Fibroblast of skin of left quadriceps (primary cell): ENCODE measurements at regions not wholly inside any gene's neighbourhood (a gene's known extent, or its start where the extent isn't known, plus 50 kb on each side); places are given as distances from the start of the nearest gene placed in this dataset.
"Not testable (repeated sequence)": the region's sequence is repeated elsewhere in the genome, so short reads cannot be mapped to it uniquely, and the experiment has no call there.

Experiments used
- DNase-seq, 2 experiments: peaks; one replicate each; pipeline ENCODE4 v3.0.0-alpha.2; 2013; ENCODE audit warnings: low read depth in 2 of 2

GRCh38 chr1:209172286-209172685, 411.2 kb upstream of the CAMK1G start:
- DNase-seq = no peak

- not testable (repeated sequence) for DNase-seq
Observed at GRCh38 chr1:209172792-209173542, 410.5 kb upstream of the CAMK1G start.

DNA sequence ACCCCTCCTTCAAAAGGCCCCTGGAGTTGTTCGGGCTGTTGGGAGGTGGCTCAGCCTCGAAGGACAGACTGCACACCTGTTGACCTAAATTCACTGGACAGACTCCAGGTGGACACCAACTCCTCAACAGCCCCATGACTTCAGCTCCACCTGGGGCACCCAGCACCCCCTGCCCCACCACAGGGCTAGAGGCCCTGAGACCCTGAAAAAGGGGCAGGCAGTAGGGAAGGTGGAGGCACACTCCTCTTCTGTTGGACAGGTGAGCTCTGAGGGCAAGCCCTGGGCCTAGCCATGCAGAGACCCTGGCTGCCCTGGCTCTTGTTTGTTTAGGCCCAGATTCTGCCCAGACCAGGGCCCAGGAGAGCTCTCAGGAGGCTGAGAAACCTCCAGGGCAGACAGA, 409.7 kb upstream of the CAMK1G start:
- DNase-seq = not testable (repeated sequence)

GRCh38 chr1:209176866-209177430, 406.6 kb upstream of the CAMK1G start:
- no peak for DNase-seq

- DNase-seq = no peak
Observed at GRCh38 chr1:209183195-209183594, 400.3 kb upstream of the CAMK1G start.

DNA sequence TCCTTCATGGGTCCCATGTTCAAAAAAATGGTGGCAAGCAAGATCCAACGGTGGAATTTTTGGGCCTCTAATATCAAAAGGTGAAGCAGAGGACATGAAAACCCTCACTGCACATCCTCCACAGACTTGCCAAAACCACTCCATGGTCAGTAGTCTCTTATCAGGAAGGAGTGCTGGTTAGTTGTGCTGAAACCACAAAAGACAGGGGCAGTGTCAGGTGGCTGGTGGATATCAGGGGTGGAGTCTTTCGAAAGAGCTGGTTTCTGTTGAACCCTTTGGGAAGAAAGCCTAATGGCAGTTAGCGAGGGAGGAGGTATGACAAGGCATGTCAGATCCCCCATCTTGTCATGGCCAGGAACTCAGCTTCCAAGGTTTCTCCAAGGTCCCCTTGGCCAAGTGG, 395.9 kb upstream of the CAMK1G start:
- DNase-seq = no peak

DNA sequence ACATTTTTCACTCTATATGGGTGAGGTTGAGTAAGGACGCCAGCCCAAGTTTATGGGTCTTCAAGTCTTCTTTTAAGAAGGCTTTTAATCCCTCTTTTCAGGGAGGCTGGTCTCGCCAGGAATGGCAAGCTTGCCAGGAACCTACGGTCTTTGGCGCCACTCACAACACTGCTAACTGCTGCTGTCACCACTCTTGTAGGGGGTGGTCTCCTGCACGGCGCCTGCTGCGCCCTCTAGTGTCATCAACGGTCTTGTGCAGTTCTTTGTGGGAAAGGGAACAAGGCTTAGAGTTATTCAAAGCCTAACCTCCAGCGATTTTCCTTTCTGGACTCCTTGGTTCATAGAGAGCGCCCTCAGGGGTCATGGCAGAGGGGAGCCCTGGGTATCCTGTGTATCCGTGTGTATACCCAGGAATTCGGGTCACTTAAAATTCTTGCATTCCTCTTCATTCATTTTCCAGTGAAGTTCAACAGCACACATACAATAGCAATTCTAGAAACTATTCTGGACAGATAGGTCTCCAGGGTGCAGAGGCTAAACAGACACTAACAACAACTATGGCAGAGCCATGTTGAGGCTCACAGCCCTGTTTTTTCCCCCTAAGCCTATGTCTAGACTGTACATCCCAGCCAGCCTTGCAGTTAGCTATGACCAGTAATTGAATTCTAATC, 392.8 kb upstream of the CAMK1G start:
- DNase-seq = peak; percentile 14 to 26

DNA sequence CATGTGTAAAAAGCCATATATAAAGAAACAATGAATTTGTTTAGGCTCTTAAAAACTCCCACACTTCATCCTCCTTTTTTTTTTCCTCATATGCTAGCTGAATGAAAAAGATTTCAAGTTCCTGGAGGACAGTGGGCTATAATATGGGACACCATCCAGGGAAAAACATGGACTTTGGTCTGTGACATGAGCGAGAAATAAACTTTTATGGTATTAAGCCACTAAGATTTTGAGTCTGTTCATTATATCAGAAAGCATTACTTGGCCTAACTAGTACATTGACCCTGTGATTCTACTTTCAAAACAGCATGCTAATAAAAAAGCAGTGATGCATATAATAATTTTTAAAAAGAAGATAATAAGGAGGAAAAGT, 392.3 kb upstream of the CAMK1G start:
- DNase-seq = no peak

- DNase-seq = no peak
Observed at GRCh38 chr1:209196140-209196539, 387.4 kb upstream of the CAMK1G start.

GRCh38 chr1:209198961-209199750, 384.4 kb upstream of the CAMK1G start:
- DNase-seq = no peak

GRCh38 chr1:209199822-209200221, 383.7 kb upstream of the CAMK1G start:
- DNase-seq = no peak

- DNase-seq = not testable (repeated sequence)
Observed at GRCh38 chr1:209202321-209202720, 381.2 kb upstream of the CAMK1G start.

DNA sequence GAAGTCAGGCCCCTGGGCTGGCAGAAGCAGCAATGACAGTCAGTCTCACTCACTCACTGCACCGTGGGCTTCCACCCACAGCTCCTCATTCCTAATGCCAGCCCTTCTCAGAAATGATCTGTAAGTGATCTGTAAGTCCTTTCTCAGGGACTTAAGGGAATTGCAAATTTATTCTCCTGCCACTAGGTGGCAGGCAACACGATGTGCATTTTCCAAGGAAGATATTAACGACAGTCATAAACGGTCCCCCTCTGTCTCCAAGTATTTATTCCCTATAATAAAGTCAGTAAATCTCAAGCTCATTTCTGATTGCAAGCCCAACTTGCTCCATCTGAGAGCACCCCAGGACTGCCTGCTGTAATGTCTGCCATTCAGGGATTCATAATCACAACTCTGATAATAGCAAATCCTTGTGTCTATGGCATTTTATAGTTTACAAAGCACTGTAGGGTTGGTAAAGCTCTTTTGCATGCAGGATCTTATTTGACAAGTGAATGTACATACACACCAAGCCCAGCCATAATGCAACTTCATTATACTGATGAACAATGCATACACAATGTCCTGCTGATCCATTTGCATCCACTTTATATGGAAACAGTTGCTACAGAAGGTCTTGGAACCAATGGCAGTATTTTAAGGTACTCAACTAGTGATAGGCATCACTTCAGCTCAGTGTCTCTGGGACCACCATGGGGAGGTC, 380.5 kb upstream of the CAMK1G start:
- peak; percentile 37 to 44 for DNase-seq

- no peak for DNase-seq
Observed at GRCh38 chr1:209203533-209203895, 380.0 kb upstream of the CAMK1G start.

GRCh38 chr1:209205039-209205438, 378.5 kb upstream of the CAMK1G start:
- no peak for DNase-seq

DNA sequence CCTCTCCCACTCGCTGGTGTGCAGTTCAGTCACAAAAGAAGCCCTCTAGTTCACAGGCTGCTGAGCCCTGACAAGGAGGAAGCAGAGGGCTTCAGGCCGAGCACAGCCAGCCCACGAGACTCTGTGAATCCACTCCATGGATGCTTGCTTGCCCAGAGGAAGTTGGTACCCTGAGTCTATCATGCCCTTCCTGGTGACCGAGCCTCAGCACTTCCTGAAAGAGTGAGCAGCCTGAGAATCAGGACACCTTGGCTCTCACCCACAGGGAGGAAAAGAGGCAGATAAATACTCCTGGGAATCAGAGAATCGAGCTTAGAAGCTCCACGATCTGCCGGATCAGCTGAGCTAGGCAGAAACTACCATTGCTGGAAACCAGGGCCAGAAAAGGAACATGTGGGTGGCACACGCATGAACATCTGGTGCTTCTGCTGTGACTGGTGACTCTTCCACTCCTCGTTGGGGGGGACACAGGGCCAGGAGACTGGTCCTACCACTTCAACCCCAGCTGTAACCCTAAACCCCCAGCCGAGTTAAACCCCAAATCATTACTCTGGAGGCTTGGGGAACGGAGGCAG, 376.3 kb upstream of the CAMK1G start:
- DNase-seq = no peak

GRCh38 chr1:209207701-209208286, 375.7 kb upstream of the CAMK1G start:
- DNase-seq = peak; percentile 50 to 57

DNA sequence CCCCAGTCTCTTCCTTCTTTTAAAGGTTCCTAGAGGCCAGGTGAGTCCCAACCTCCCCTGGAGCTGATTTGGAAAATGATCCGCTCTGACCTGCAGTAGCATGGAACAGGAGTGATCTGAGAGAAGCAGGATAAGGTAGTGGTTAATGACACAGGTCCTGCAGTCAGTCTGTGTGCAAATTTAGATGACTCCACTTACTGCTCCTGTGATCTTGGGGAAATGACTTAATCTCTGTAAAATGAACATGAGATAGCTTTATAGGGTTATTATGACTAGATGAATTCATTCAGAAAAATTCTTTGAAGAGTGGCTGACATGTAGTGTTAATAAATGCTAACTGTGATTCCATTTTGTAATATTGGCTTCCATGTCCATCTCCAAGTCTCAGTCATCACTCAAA, 374.9 kb upstream of the CAMK1G start:
- no peak for DNase-seq

- no peak for DNase-seq
Observed at GRCh38 chr1:209213989-209214388, 369.5 kb upstream of the CAMK1G start.

DNA sequence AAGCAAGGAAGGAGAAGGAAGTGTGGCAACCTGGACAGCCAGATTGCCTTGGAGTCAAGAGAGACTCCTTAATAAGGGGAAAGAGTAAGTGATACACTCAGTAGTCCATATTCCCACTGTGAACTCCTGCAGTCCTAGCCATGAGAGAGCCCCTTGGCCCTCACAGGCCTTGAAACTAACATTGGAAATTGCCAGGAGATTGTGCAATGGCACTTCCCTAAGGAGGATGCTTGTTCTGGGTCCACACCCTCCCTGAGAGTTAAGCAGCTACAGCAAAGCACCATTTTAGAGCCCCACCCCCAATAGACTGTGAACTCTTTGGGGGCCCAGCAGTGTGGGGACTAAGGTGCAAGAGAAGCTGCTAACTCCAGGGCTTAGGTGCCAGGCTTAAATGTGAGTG, 367.7 kb upstream of the CAMK1G start:
- no peak for DNase-seq

GRCh38 chr1:209218113-209218512, 365.4 kb upstream of the CAMK1G start:
- DNase-seq = no peak
